ENCODE measurements at regions not wholly inside any gene's neighbourhood (a gene's known extent, or its start where the extent isn't known, plus 50 kb on each side); places are given as distances from the start of the nearest gene placed in this dataset.

DNA sequence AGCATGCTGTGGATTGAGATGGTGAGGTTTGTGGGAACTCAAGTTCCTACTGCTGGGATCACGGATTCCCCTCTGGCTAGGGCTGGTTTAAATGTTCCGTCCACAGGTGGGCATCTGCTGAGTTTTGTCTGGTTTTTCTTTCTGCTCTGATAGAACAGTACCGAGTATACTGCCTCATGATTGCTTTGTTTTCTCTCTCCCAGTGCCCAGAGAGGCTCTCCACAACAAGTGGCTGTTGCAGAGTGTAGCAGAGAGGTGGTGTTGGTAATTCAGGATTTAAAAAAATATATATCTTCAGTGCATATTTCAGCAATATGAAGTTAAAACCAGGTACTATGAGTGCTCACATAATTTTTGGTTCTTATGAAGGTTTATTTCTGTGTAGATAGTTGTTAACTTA is 213.7 kb downstream of the TEX13C start:
- TF ChIP-seq CTCF (tag by site-specific recombination; IDR thresholded peaks at IDR 0.05) (no peak), ATF2 (tag by site-specific recombination; IDR thresholded peaks at IDR 0.05; ENCODE audit: low read depth) (no peak), ZFP69B (tag by site-specific recombination; IDR thresholded peaks at IDR 0.05) (no peak), ZBTB7A (tag by site-specific recombination; IDR thresholded peaks at IDR 0.05; ENCODE audit: low read depth) (no peak), ZBTB48 (tag by site-specific recombination; IDR thresholded peaks at IDR 0.05) (no peak), ZNF777 (tag by site-specific recombination; IDR thresholded peaks at IDR 0.05; ENCODE audit: borderline replicate concordance) (no peak)
